HepG2 (cell line): ENCODE measurements at regions not wholly inside any gene's neighbourhood (a gene's known extent, or its start where the extent isn't known, plus 50 kb on each side); places are given as distances from the start of the nearest gene placed in this dataset.

ENCODE experiments used
- ATAC-seq: fragments of 200-7000 bp; cut with Tn5 transposase; 3 replicates; pipeline ENCODE4 v1.9.1; 2020; ENCODE audit warnings: mild to moderate bottlenecking, moderate library complexity
- BruUV-seq: library from RNA; stranded (reverse); fragments of 400-500 nt; replicated peaks from 2 replicates; lab custom pipeline; 2021; lab: Mats Ljungman, UMichigan
- CTCF ChIA-PET: fragments of 300-600 bp; formaldehyde crosslinking; extraction: SDS; loops from one replicate; lab custom pipeline; 2021; ENCODE audit warnings: low total read pairs, inconsistent platforms, low intra/inter-chr PET ratio; lab: Yijun Ruan, JAX
- POLR2A ChIA-PET: fragments of 350-600 bp; sonication (Branson Sonifier 250); formaldehyde crosslinking; loops from one replicate; lab custom pipeline; 2020; ENCODE audit warnings: antibody characterized with exemption, inconsistent platforms; lab: Yijun Ruan, JAX
- DNase-seq: peaks from one replicate; pipeline ENCODE4 v3.0.0-alpha.2; 2015; ENCODE audit warnings: low spot score
- FAIRE-seq: peaks from 3 replicates; lab custom pipeline; 2011; peaks lifted over from hg19 to GRCh38; lab: Jason Lieb, UNC
- H2AFZ ChIP-seq: one replicate; pipeline ENCODE4 v1.6.1; 2011; ENCODE audit warnings: low read length, inconsistent platforms
- H3K27ac ChIP-seq: fragments of 300-600 bp; 3 replicates; pipeline ENCODE4 v1.8.0; 2011; ENCODE audit warnings: mixed run types, mild to moderate bottlenecking, mixed read lengths, low read length, inconsistent platforms; ENCODE audit not compliant: insufficient read depth; ENCODE audit errors: extremely low read length
- H3K27me3 ChIP-seq, 2 experiments: fragments of 200-600 bp in 1 of 2; 2 replicates in 1 of 2; 3 replicates in 1 of 2; pipeline versions ENCODE4 v1.6.0 to v1.8.0; 2011; ENCODE audit warnings: low read length in 2 of 2, mild to moderate bottlenecking in 2 of 2, moderate library complexity in 2 of 2, inconsistent platforms in 1 of 2; ENCODE audit not compliant: insufficient read depth in 2 of 2, control insufficient read depth in 1 of 2
- H3K36me3 ChIP-seq, 2 experiments: fragments of 200-600 bp in 1 of 2; replicated peaks in 1 of 2; 2 replicates in 1 of 2; 3 replicates in 1 of 2; pipeline versions ENCODE4 v1.5.1 to v1.8.0; 2011; ENCODE audit warnings: low read length in 2 of 2, inconsistent platforms in 1 of 2; ENCODE audit not compliant: insufficient read depth in 2 of 2, control insufficient read depth in 1 of 2
- H3K4me1 ChIP-seq: 2 replicates; pipeline ENCODE4 v1.5.1; 2012; ENCODE audit warnings: low read length, inconsistent platforms; ENCODE audit not compliant: insufficient read depth
- H3K4me2 ChIP-seq: 2 replicates; pipeline ENCODE4 v1.6.0; 2011; ENCODE audit warnings: low read depth, low read length, inconsistent platforms
- H3K4me3 ChIP-seq, 3 experiments: fragments of 200-600 bp in 1 of 3; sonication (generic), shearing (Covaris generic) in 1 of 3; replicated peaks in 1 of 3; 2 replicates each; pipeline ENCODE4 v1.5.1; 2011 to 2016; ENCODE audit warnings: low read length in 3 of 3, inconsistent platforms in 2 of 3, low read depth in 2 of 3, mild to moderate bottlenecking in 2 of 3, control low read depth in 1 of 3, mixed read lengths in 1 of 3; ENCODE audit not compliant: insufficient read depth in 1 of 3
- H3K79me2 ChIP-seq: one replicate; pipeline ENCODE4 v1.6.1; 2011; ENCODE audit warnings: low read length, inconsistent platforms; ENCODE audit not compliant: insufficient read depth
- H3K9ac ChIP-seq: 2 replicates; pipeline ENCODE4 v1.6.0; 2011; ENCODE audit warnings: mild to moderate bottlenecking, low read depth, low read length, inconsistent platforms; ENCODE audit not compliant: insufficient read depth
- H3K9me3 ChIP-seq: 2 replicates; pipeline ENCODE4 v1.5.1; 2012; ENCODE audit warnings: mild to moderate bottlenecking, low read length
- H4K20me1 ChIP-seq: 2 replicates; pipeline ENCODE4 v1.6.0; 2011; ENCODE audit warnings: inconsistent platforms, mild to moderate bottlenecking, low read length, moderate library complexity; ENCODE audit not compliant: insufficient read depth
- BHLHE40 ChIP-seq: IDR thresholded peaks from 2 replicates; pipeline ENCODE4 v1.6.1; 2011; ENCODE audit warnings: low read length, improper control_type of control experiment
- GATAD2A ChIP-seq: IDR thresholded peaks from 2 replicates; pipeline ENCODE4 v1.6.1; 2016
- KDM2A ChIP-seq: sonication (generic); formaldehyde crosslinking; IDR thresholded peaks from 2 replicates; pipeline ENCODE4 v1.4.0; 2020; ENCODE audit warnings: low read depth, missing genetic modification reagents, borderline replicate concordance
- MATR3 ChIP-seq: sonication (generic); formaldehyde crosslinking; IDR thresholded peaks from 2 replicates; pipeline ENCODE4 v1.4.0; 2020; ENCODE audit warnings: missing genetic modification reagents
- MED8 ChIP-seq: sonication (generic); formaldehyde crosslinking; IDR thresholded peaks from 2 replicates; pipeline ENCODE4 v1.8.1; 2023; ENCODE audit warnings: mild to moderate bottlenecking, missing genetic modification reagents; ENCODE audit not compliant: insufficient replicate concordance
- MEIS1 ChIP-seq: sonication (generic); formaldehyde crosslinking; IDR thresholded peaks from 2 replicates; pipeline ENCODE4 v1.9.0; 2021; ENCODE audit warnings: mild to moderate bottlenecking, missing genetic modification reagents, moderate library complexity, borderline replicate concordance
- MTA3 ChIP-seq: sonication (generic); formaldehyde crosslinking; IDR thresholded peaks from 2 replicates; pipeline ENCODE4 v1.4.0; 2020; ENCODE audit warnings: missing genetic modification reagents
- NR2F1 ChIP-seq, 2 experiments: fragments of 450-650 bp in 1 of 2; formaldehyde crosslinking in 1 of 2; IDR thresholded peaks; 2 replicates each; pipeline versions ENCODE4 v1.5.0 to v1.6.1; 2016 to 2020; ENCODE audit warnings: mild to moderate bottlenecking in 1 of 2, missing compliant biosample characterization in 1 of 2, missing genetic modification reagents in 1 of 2, moderate library complexity in 1 of 2
- NR3C1 ChIP-seq: sonication (generic); formaldehyde crosslinking; IDR thresholded peaks from 2 replicates; pipeline ENCODE4 v1.4.0; 2020; ENCODE audit warnings: missing genetic modification reagents
- SNRNP70 ChIP-seq: fragments of 200-400 bp; formaldehyde crosslinking; IDR thresholded peaks from 2 replicates; pipeline ENCODE4 v1.6.1; 2017; ENCODE audit warnings: mild to moderate bottlenecking, low read depth, low read length, moderate library complexity
- YEATS4 ChIP-seq: sonication (generic); formaldehyde crosslinking; IDR thresholded peaks from 2 replicates; pipeline ENCODE4 v1.4.0; 2020; ENCODE audit warnings: missing genetic modification reagents, borderline replicate concordance
- ZBTB42 ChIP-seq: sonication (generic); formaldehyde crosslinking; IDR thresholded peaks from 2 replicates; pipeline ENCODE4 v1.5.0; 2020; ENCODE audit warnings: mild to moderate bottlenecking, missing genetic modification reagents
- ZNF138 ChIP-seq: sonication (generic); formaldehyde crosslinking; IDR thresholded peaks from 2 replicates; pipeline ENCODE4 v1.5.0; 2020; ENCODE audit warnings: mild to moderate bottlenecking, low read depth, missing genetic modification reagents
- ZNF451 ChIP-seq: sonication (generic); formaldehyde crosslinking; IDR thresholded peaks from 2 replicates; pipeline ENCODE4 v1.5.0; 2020; ENCODE audit warnings: mild to moderate bottlenecking, missing genetic modification reagents
- ZNF619 ChIP-seq: sonication (generic); formaldehyde crosslinking; IDR thresholded peaks from 2 replicates; pipeline ENCODE4 v1.4.0; 2020; ENCODE audit warnings: mild to moderate bottlenecking, missing genetic modification reagents
- ZNF672 ChIP-seq: sonication (generic); formaldehyde crosslinking; IDR thresholded peaks from 2 replicates; pipeline ENCODE4 v1.8.1; 2022; ENCODE audit warnings: missing genetic modification reagents
- WGBS: methylation state at CpG from one replicate; pipeline ENCODE4 v1.1.6; 2017; ENCODE audit warnings: low lambda C conversion rate; 5-methylcytosine and 5-hydroxymethylcytosine counted together
- in situ Hi-C: cut with HindIII; loops from 2 replicates; pipeline ENCODE4 v1.10.0; 2017; ENCODE audit warnings: low pct_unique_long_range_greater_than_20kb; ENCODE audit not compliant: extremely low pct_ligation_motif_present
- intact Hi-C: fragments of 100-400 bp; cut with micrococcal nuclease; formaldehyde crosslinking; loops from one replicate; pipeline ENCODE4 v1.10.0; 2022; ENCODE audit not compliant: unreplicated experiment
- TF ChIP-seq, protein P1 (sequence below): sonication (generic); formaldehyde crosslinking; IDR thresholded peaks from 2 replicates; pipeline ENCODE4 v1.5.1; 2020; ENCODE audit warnings: mild to moderate bottlenecking, missing genetic modification reagents, borderline replicate concordance
- TF ChIP-seq, protein P2 (sequence below): IDR thresholded peaks from 2 replicates; pipeline ENCODE4 v1.6.1; 2018; ENCODE audit warnings: missing genetic modification reagents
- TF ChIP-seq, protein P3 (sequence below): sonication (generic); formaldehyde crosslinking; IDR thresholded peaks from 2 replicates; pipeline ENCODE4 v1.4.0; 2020; ENCODE audit warnings: missing genetic modification reagents; ENCODE audit errors: not compliant biosample characterization

DNA sequence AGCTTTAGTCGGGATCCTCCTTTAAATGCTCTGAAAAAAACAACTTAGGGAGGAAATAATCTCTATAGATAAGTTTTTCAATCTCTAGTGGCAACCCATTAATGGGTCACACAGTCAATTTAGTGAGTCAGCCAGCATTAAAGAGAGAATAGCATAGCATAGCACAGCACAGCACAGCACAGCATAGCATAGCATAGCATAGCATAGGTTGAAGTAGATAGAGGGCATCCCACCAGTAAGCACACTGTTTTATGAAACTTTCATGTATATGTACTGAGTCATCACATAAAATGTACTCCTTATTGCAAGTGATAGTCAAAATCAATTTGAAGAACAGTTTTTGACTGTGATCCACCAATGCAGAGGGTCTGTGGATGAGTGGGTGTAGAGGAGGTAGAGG is 522.9 kb downstream of the CCDC171 start:
- Histone ChIP-seq H3K4me3 (no peak overlapping the region), H3K4me1 (no peaks in the 10 kb centered on the region), H3K27me3 (peaks cover 0 to 4% of the 10 kb centered on the region in 2 experiments; a peak in 1 of 5 replicates), H3K4me2 (no peak overlapping the region), H4K20me1 (no peaks in the 10 kb centered on the region), H3K9me3 (no peaks in the 10 kb centered on the region), H3K36me3 (no peaks in the 10 kb centered on the region), H2AFZ (no peak overlapping the region), H3K9ac (no peak overlapping the region), H3K79me2 (no peaks in the 10 kb centered on the region)
- ChIA-PET POLR2A (no interaction called here), CTCF (no interaction called here)
- BruUV-seq: no TSS peak
- DNase-seq (no peak), FAIRE-seq (no peak)
- in situ Hi-C loops: no loop called here
- 0% methylated on average over 1 of the region's 1 CpG for WGBS
- TF ChIP-seq YEATS4 (CRISPR knock-in tag): no peak
- no peak for TF ChIP-seq KDM2A
- TF ChIP-seq, protein P1, sequence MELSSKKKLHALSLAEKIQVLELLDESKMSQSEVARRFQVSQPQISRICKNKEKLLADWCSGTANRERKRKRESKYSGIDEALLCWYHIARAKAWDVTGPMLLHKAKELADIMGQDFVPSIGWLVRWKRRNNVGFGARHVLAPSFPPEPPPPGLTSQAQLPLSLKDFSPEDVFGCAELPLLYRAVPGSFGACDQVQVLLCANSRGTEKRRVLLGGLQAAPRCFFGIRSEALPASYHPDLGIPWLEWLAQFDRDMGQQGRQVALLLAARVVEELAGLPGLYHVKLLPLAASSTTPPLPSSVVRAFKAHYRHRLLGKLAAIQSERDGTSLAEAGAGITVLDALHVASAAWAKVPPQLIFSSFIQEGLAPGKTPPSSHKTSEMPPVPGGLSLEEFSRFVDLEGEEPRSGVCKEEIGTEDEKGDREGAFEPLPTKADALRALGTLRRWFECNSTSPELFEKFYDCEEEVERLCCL (CRISPR knock-in tag): no peak
- no peak for TF ChIP-seq BHLHE40
- TF ChIP-seq ZNF672 (CRISPR knock-in tag): no peak
- TF ChIP-seq, all 625 proteins: peak for 0
- no peak overlapping the region for H3K27ac ChIP-seq
- ATAC-seq: no peak
- intact Hi-C loops: no loop called here

DNA sequence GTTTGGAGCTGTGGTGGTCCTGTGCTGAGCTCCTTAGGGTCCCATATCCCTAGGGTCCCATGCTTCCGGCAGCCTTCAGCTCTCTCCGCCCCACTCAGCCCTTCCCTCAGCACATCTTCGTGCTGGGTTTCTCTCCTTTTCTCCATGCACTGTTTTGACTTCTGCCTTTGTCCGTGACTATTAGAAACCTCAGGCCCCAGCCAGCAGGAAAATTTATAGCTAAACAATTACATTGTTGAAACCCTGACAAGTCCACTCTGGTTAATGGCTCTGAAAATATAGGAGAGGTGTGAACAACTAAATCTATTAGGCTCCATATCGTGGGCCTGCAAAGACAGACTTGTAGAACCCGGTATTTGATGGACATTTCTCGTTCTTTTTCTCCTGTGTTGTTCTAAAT is 523.7 kb downstream of the CCDC171 start:
- no peaks in the 10 kb centered on the region for H3K9me3 ChIP-seq
- H4K20me1 ChIP-seq: no peaks in the 10 kb centered on the region
- intact Hi-C loops: no loop called here
- no TSS peak for BruUV-seq
- no peaks in the 10 kb centered on the region for H3K79me2 ChIP-seq
- no peaks in the 10 kb centered on the region for H3K4me1 ChIP-seq
- FAIRE-seq (no peak), DNase-seq (no peak), ATAC-seq (no peak)
- no peak overlapping the region for H3K9ac ChIP-seq
- H3K4me2 ChIP-seq: no peak overlapping the region
- no peak overlapping the region for H3K4me3 ChIP-seq
- no peak overlapping the region for H2AFZ ChIP-seq
- H3K27me3 ChIP-seq: peaks cover 0 to under 1% of the 10 kb centered on the region in 2 experiments; a peak in 1 of 5 replicates
- in situ Hi-C loops: no loop called here
- H3K27ac ChIP-seq: no peak overlapping the region
- WGBS: 36% methylated on average over 7 of the region's 7 CpGs
- ChIA-PET POLR2A (no interaction called here), CTCF (no interaction called here)
- H3K36me3 ChIP-seq: no peaks in the 10 kb centered on the region
- no peak for TF ChIP-seq SNRNP70
- no peak for TF ChIP-seq ZNF619 (CRISPR knock-in tag)
- no peak for TF ChIP-seq NR2F1 (CRISPR knock-in tag; IDR thresholded peaks at IDR 0.05)
- TF ChIP-seq ZNF451 (CRISPR knock-in tag): no peak
- no peak for TF ChIP-seq ZNF138 (CRISPR knock-in tag)
- no peak for TF ChIP-seq MTA3 (CRISPR knock-in tag)
- TF ChIP-seq, protein P2, sequence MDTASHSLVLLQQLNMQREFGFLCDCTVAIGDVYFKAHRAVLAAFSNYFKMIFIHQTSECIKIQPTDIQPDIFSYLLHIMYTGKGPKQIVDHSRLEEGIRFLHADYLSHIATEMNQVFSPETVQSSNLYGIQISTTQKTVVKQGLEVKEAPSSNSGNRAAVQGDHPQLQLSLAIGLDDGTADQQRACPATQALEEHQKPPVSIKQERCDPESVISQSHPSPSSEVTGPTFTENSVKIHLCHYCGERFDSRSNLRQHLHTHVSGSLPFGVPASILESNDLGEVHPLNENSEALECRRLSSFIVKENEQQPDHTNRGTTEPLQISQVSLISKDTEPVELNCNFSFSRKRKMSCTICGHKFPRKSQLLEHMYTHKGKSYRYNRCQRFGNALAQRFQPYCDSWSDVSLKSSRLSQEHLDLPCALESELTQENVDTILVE (CRISPR knock-in tag): no peak
- TF ChIP-seq, protein P3, sequence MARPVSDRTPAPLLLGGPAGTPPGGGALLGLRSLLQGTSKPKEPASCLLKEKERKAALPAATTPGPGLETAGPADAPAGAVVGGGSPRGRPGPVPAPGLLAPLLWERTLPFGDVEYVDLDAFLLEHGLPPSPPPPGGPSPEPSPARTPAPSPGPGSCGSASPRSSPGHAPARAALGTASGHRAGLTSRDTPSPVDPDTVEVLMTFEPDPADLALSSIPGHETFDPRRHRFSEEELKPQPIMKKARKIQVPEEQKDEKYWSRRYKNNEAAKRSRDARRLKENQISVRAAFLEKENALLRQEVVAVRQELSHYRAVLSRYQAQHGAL (CRISPR knock-in tag): no peak
- TF ChIP-seq MATR3 (CRISPR knock-in tag): no peak
- no peak for TF ChIP-seq MEIS1 (CRISPR knock-in tag)
- no peak for TF ChIP-seq NR3C1 (CRISPR knock-in tag)
- TF ChIP-seq ZBTB42 (CRISPR knock-in tag): no peak
- TF ChIP-seq GATAD2A: no peak
- TF ChIP-seq MED8: no peak
